ENCODE measurements at regions not wholly inside any gene's neighbourhood (a gene's known extent, or its start where the extent isn't known, plus 50 kb on each side); places are given as distances from the start of the nearest gene placed in this dataset.

GRCh38 chr2:234157817-234158588 lies 107.5 kb downstream of the SPP2 start:
- TF ChIP-seq CTCF (IDR thresholded peaks at IDR 0.05; ENCODE audit: low read length) (no peak), EZH2 (optimal IDR thresholded peaks at IDR 0.05; ENCODE audit: low read depth, low read length) (no peak), EZH2phosphoT487 (IDR thresholded peaks at IDR 0.05; ENCODE audit: low read length) (no peak)
